ENCODE measurements at regions not wholly inside any gene's neighbourhood (a gene's known extent, or its start where the extent isn't known, plus 50 kb on each side); places are given as distances from the start of the nearest gene placed in this dataset.

GRCh38 chr10:42111661-42112330 is 526.6 kb downstream of the ZNF33B start:
- Histone ChIP-seq H3K9ac (ENCODE audit: low read depth, low read length) (no peak overlapping the region), H3K36me3 (ENCODE audit: control insufficient read depth, insufficient read depth, low read length) (no peaks in the 10 kb centered on the region), H3K27me3 (ENCODE audit: control insufficient read depth, insufficient read depth, low read length) (no peaks in the 10 kb centered on the region), H3K27ac (ENCODE audit: low read depth, low read length) (no peak overlapping the region), H3K4me1 (ENCODE audit: control insufficient read depth, insufficient read depth, low read length) (no peaks in the 10 kb centered on the region), H3K9me3 (ENCODE audit: control insufficient read depth, insufficient read depth, low read length) (peaks cover 37% of the 10 kb centered on the region), H3K4me3 (ENCODE audit: low read depth, low read length) (no peak overlapping the region)

GRCh38 chr10:42111076-42111475 is 527.3 kb downstream of the ZNF33B start:
- no peaks in the 10 kb centered on the region for H3K36me3 ChIP-seq (ENCODE audit: control insufficient read depth, insufficient read depth, low read length)
- H3K9ac ChIP-seq (ENCODE audit: low read depth, low read length) = no peak overlapping the region
- peaks cover 38% of the 10 kb centered on the region for H3K9me3 ChIP-seq (ENCODE audit: control insufficient read depth, insufficient read depth, low read length)
- no peak overlapping the region for H3K4me3 ChIP-seq (ENCODE audit: low read depth, low read length)
- H3K4me1 ChIP-seq (ENCODE audit: control insufficient read depth, insufficient read depth, low read length) = no peaks in the 10 kb centered on the region
- H3K27me3 ChIP-seq (ENCODE audit: control insufficient read depth, insufficient read depth, low read length) = no peaks in the 10 kb centered on the region
- H3K27ac ChIP-seq (ENCODE audit: low read depth, low read length) = no peak overlapping the region
